ENCODE measurements at regions not wholly inside any gene's neighbourhood (a gene's known extent, or its start where the extent isn't known, plus 50 kb on each side); places are given as distances from the start of the nearest gene placed in this dataset.

- TF ChIP-seq KDM1A (IDR thresholded peaks at IDR 0.05; ENCODE audit: borderline replicate concordance) (no peak), CTCF (IDR thresholded peaks at IDR 0.05 in 2 of 3, conservative IDR thresholded peaks at IDR 0.05 in 1 of 3; ENCODE audit: control insufficient read depth in 2 of 3, extremely low read depth in 1 of 3, insufficient read depth in 1 of 3, low read depth in 3 of 3, low read length in 3 of 3) (no peak), SIX5 (IDR thresholded peaks at IDR 0.05; ENCODE audit: low read depth, low read length, severe bottlenecking) (no peak), USF2 (IDR thresholded peaks at IDR 0.05; ENCODE audit: borderline replicate concordance, low read depth, low read length) (no peak), TAF1 (IDR thresholded peaks at IDR 0.05; ENCODE audit: borderline replicate concordance, low read depth, low read length) (no peak), POLR2A (IDR thresholded peaks at IDR 0.05; ENCODE audit: low read depth, low read length) (no peak), EP300 (IDR thresholded peaks at IDR 0.05; ENCODE audit: borderline replicate concordance in 1 of 2, control insufficient read depth in 1 of 2, low read depth in 2 of 2, low read length in 2 of 2) (no peak), POLR2AphosphoS5 (IDR thresholded peaks at IDR 0.05; ENCODE audit: low read length) (no peak), ATF3 (IDR thresholded peaks at IDR 0.05; ENCODE audit: borderline replicate concordance, extremely low read depth, low read depth, low read length) (no peak)
These were observed 263.9 kb downstream of the NXPE2 start for GRCh38 chr11:114942207-114942606.

Measured in GM12878 (cell line).